GM21825 (cell line): ENCODE measurements at regions not wholly inside any gene's neighbourhood (a gene's known extent, or its start where the extent isn't known, plus 50 kb on each side); places are given as distances from the start of the nearest gene placed in this dataset.

Experiments used
- ATAC-seq: cut with Tn5 transposase; IDR thresholded peaks from one replicate; pipeline ENCODE4 v1.9.1; 2021; ENCODE audit warnings: mild to moderate bottlenecking, moderate library complexity; ENCODE audit not compliant: unreplicated experiment

DNA sequence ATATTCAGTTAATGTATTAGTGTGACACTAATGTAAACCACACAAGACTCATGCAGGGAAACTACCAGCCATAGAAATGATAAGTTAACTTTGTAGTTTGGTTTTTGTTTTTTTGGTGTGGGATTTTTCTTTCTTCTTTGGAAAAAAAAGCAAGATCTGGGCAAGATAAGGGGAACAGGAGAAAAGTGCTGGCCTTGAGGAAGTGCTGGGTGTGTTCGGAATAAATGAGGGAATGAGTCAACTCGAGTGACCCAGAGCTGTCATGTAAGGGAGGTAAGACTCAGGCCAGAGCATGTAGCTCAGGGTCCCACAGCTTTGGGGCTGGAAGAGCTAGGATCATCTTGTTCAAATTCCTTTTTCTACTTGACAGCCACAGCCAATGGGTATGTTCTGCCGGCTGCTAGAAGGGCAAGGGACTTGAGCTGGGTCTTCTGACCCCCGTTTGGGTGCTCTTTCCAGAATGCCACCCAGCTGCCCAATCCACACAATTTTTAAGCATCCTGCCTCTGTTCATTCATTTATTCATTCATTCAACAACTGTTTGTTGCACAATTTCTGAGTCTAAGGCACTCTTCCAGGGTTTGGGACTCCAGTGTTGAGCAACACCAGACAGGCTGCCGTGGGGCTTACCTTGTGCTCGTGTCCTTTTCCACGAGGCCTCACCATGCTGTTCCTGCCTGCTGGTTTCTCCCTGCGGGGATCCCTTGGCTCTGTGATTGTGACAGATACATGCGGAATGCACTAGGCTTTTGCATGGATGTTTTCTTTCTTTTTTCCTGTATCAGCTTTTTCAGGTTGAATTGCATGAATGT is 54.5 kb downstream of the CLDN34 start:
- ATAC-seq: no peak

DNA sequence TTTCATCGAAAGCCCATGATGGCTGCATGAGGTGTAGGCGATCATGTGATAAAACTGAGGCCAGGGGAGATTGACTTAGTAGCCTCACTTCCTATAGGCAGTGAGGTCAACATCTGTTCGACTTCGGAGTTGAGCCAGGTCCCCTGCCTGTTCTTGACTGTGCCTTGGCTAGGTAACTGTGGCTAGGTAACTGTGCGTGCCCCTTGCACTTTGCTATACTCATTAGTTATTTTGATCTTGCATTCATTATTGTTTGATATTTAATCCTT is 55.0 kb downstream of the CLDN34 start:
- no peak for ATAC-seq

DNA sequence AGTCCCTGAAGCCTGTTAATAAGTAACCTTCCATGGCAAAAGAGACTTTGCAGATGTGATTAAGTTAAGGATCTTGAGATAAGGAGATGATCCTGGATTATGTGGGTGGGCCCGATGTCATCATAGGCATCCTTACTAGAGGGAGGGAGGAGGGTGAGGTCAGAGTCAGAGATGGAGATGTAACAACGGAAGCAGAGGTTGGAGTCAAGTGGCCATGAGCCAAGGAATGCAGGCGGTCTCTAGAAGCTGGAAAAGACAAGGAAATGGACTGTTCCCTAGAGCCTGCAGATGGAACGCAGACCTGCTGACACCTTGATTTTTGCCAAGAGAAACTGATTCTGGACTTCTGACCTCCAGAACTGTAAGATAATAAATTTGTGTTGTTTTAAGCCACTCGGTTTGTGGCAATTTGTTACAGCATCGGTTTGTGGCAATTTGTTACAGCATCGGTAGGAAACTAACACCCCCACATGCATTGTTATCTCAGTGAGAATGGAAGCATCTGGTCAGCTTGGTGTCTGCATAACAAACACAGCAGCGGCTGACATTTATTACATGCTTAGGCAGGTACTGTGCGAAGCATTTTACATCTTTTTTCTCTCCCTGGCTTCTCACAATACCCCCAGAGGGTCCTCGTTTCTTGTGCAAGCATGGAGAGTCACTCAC is 55.6 kb downstream of the CLDN34 start:
- ATAC-seq: no peak

DNA sequence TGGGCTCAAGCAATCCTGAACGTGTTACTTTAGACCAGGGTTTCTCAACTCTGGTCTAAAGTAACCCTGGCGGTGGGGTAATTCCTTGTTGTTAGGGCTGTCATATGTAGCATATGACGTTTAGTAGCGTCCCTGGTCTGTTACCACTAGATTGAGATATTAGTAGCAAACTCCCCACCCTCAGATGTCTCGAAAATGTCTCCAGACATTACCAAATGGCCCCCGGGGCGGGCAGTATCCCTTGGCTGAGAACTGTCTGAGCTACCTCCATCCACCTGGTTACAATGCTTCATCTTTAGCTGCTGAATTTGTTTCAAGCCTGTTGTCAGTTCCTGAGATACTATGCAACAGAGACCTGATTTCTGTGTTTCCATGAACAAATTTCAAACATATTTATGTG is 56.7 kb downstream of the CLDN34 start:
- no peak for ATAC-seq

DNA sequence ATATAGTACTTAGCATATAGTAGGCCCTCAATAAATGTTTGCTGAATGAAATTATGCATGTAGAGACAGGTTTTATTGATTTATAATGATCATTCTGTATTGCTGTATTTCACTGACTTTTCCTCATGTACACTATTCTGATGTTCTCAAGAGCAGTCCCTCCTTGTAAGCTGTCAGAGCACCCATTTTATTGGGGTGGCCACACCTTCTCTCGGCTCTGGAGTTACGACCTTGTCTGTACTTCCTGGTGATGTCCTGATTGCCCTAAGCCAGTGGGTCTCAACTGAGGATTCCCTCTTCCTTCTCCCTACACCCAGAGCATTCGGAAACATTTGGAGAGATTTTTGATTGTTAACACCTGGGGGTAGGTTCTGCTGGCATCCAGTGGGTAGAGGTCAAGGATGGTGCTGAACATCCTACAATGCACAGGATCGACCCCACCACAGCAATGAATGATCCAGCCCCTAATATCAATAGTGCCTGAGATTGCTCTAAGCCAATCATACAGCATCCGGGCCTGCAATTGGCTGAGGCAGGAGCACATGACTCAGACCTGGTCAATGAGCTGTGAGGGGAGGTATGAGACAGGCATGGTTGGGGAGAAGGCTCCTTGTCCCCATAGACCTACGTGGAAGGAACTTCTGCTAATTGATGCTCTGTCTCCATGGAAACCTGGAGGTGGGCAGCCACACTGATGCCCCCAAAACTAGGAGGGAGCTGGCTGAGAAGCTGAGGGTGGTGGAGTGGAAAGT is 58.8 kb downstream of the CLDN34 start:
- ATAC-seq: no peak

DNA sequence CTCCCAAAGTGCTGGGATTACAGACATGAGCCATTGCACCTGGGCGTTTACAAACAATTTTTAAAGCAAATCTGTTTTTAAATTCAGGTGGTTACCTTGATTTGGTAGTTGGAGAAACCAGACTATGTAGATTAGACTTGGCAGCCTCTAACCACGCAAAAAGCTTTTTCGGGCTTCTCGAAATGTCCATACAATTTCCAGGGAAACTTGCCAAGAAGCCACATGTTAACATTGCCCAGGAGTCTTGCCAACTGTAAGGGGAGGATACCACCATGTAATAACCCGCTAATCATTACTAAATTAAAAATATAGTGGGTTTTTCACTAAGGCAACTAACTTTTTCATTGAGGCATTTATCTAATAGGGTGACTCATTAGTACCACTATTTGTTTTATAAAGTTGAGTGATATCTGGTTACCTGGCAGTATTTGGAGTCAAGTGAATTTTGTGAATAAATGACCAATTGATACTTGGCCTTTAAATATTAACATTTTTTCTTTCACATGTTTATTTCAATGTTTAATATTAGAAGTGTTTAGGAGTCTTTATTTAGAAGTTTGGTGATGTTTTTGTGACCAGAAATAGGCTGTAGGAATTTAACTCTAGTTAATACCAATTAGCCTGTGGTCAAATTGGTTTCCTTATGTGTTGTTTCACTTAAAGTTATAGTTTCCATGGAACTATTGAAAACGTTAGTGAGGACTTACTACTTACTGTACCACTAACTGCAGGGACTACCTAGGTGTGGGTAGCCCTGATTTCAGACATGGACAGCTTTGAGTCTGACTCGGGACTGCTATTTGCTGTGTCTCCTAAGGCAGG is 61.3 kb downstream of the CLDN34 start:
- ATAC-seq: no peak

DNA sequence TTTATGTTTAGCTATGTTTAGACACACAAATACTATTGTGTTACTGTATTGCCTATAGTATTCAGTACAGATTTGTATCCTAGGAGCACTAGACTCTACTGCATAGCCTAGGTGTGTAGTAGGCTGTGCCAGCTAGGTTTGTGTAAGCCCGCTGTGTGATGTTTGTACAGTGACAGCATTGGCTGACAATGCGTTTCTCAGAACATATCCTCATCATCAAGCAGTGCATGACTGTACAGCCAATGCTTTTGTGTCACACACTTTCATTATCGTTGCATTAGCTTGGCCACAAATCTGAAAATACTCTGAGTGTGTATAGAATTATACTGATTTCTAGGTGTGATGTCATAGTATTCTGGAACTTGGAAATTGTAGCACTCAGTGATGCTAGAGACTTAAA is 63.4 kb downstream of the CLDN34 start:
- ATAC-seq: no peak

DNA sequence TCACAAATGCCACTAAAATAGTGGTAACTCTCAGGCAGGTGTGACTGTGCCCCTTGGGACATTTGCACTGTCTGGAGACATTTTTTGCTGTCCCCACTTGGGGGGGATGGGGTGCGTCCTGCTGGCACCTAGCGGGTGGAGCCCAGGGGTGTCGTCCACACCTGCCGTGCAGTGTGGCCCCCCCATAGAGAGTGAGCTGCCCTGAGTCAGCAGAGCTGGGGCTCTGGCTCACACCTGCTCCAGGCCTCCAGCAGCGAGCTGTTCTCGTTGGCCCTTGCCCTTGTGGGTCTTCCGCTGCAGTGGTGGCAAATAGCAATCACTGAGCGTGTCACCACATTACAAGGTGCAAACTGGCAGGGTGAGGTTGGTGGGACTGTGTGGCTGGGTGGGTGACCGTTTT is 64.6 kb downstream of the CLDN34 start:
- ATAC-seq: no peak

DNA sequence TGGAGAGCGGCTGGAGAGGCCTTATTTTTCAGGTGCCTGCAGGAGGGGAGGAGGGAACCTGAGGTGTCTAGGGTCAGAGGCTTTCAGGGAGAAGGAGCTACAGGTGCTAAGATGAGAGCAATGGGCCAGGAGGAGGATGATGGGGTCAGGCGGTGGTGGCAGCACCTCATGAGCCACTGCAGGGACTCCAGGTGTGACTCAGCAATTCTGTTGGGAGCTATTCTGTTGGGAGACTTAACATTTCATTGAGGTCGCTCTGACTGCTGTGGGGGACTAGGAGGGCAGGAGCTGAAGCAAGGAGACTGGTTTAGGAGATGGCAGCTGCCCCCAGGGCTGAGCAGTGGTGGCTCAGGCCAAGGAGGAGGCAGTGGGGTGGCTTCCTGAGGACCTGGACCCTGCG is 65.0 kb downstream of the CLDN34 start:
- no peak for ATAC-seq

DNA sequence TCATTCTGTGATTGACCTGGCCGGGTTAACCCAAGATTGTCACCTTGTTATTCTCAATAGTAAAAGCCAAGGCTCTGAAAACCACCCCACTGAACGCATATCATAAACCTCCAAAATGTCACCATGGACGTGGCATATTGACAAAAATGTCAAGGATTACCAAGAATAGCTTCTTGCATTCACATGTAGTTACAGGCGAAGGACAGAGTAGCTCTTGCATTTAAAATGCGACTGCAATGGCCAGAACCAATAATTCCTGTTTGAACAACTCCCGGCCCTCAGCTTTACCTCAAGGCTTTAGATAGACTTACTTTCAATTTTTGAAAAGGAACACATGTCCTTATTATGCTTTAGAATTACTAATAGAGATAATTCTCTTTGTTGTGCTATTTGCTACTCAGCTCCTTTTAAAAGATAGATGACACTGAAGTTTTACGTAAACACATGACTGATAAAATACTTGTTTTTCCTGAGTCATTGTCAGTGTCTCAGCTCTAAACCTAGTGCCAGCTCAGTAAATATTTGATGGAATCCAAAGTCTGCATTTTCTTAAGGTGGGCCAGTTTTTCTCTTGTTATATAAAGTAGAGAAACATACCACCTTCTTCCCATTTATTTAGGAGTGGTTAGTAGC is 66.3 kb downstream of the CLDN34 start:
- no peak for ATAC-seq

DNA sequence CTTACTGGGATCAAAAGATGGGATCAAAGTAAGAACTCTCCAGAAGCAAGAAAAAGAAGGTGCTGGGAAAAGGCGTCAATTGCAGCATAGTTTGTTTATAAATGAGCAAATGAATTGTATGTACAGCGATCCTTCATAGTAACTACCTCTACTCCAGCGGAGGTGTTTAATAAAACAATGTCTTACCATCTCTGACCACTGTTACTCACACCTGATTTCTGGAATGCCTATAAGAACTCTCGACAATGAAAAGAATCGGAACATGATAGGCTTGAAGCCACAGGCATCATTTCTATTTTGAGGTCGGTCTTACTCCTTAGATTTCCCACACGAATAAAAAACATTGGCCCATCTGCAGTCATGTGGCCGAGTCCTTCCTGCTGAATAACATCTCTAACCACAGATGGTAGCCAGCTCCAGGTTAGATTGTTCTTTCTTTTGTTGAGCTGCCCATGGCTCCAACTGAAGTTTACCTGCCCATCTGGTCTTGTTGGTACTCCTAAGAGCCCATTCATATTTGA is 67.6 kb downstream of the CLDN34 start:
- ATAC-seq: no peak

DNA sequence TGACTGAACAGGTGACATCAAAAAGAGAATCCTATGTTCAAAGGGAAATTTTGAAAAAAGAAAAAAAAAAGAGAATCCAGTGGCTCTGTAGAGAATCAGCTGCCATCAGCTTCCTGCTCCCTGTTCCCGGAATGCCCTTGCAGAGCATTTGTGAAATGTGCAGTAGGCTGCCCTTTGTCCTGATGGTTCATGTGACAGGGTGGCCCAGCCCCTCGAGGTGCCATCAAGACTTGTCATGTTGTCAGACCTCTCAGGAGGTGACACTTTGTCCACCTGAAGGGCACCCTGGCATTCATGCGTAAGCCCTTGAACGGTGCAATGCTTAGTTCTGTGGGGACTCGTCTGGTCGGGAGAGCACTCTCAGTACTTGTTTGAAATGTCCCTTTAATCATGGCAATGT is 71.4 kb downstream of the CLDN34 start:
- no peak for ATAC-seq

DNA sequence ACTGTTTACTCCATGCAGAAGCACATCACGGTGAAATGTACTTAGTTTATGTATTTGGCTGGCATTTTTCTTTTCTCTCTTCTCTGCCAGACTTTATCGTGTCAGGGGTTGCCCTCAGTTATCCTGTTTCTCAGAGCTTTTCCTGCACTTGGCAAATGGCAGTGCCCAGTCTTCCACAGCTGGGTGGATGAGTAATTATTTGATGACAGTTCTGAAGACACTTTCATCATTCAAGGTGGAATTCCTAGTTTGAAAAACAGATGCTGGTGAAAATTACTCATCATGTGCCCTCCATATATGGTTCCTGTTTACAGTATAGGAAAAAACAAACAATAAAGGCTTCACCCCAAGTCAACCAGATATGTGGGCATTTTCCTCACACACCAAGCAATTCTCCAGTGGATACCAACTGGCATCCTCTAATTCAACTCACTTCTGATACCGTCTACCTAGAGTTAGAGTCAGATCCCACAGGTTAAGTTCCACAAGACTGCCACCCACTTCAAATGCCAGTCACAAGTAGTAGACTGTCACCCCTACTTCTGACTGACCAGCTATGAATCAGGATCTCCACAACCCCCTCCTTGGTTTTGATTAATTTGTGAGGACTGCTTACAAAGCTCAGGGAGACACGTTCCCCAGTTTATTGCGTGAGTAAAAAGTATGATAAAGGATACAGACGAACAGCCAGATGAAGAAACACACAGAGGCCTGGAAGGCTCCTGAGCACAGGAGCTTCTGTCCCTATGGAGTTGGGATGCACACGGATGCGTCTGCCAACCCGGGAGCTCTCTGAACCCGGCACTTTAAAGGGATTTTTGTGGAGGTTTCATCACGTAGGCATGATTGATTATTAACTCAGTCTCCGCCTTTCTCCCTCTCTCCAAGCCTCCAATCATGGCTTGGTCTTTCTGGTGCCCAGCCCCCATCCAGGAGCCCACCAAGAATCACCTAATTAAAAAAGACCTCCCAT is 72.9 kb downstream of the CLDN34 start:
- no peak for ATAC-seq

DNA sequence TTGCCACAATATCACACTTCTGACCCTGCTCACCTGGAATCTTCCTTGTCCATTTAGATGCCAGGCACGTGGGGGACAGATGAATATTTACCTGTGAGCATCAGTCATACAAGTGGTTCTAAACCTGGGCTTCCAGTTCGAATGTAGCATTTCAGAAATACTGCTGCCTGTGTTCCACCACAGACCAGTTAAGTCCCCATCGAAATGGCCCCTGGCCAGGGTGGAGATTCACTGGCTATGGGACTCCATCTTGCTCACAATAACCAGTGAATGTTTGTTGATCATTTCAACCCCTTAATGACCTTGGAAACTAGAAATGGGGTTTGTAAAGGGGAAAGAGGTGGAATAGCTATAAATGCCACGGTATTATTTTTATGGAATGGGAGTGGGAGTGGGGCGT is 73.8 kb downstream of the CLDN34 start:
- ATAC-seq: no peak

DNA sequence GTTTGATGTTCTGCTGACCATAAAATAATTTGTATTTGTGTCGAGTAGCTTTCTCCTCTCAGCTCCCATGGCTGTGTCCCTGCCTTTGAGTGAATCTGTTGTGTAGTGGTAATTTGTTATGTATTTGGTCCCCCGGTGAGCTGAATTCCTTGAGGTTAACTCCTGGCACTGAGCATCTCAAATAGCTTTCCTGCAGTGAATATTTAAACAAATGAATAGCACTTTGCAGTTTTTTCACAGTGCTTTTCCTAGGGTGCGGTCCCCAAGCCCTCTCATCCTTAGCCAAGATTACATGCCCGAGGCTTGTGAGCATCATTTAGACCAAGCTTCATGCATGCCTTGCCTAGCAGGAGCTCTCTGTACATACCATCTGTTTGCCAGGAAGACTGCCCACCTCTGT is 74.2 kb downstream of the CLDN34 start:
- ATAC-seq: no peak

DNA sequence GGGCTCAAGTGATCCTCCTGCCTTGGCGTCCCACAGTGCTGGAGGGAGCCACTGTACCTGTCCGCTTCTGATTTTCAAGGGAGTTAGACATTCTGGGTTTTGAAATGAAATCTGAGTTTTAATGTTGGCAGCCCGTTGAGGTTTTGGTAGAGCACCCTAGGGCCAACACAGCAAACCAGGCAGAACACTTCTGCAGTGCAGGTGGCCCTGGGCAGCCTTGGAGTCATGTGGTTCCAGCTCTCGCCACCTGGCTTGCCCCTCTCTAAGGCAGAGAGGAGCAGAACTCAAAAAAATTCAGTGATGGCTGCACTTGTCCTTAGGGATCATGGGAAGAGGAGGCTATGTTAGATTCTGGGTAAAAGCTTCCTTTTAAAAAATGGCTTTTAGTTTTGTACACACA is 74.9 kb downstream of the CLDN34 start:
- no peak for ATAC-seq

DNA sequence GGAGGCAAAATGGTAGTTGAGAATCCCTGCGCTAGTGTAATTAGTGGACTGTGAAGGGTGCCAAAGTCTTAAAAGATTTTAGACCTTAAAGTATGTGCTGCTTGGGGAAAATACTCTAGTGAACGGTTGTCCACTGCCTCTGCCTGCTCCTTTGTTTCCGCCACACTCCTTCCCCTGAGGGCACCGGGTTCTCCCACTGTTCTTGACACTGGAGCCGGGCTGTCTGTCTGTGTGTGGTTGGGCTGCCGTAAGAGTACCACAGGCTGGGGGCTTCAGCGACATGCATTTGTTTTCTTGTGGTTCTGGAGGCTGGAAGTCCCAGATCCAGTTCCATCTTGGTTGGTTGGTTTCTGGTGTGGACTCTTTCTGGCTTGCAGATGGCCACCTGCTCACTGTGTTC is 76.2 kb downstream of the CLDN34 start:
- ATAC-seq: no peak

DNA sequence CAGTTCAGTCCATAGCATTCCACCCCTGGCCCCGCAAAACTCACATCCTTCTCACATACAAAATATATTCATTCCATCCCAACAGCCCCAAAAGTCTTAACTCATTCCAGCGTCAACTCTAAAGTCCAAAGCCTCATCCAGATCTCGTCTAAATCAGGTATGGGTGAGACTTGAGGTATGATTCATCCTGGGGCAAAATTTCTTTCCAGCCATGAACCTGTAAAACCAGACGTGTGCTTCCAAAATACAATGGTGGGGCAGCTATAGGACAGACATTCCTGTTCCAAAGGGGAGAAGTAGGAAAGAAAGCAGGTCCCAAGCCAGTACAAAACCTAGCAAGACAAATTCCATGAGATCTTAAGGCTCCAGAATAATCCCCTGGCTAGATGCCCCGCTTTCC is 76.9 kb downstream of the CLDN34 start:
- no peak for ATAC-seq

DNA sequence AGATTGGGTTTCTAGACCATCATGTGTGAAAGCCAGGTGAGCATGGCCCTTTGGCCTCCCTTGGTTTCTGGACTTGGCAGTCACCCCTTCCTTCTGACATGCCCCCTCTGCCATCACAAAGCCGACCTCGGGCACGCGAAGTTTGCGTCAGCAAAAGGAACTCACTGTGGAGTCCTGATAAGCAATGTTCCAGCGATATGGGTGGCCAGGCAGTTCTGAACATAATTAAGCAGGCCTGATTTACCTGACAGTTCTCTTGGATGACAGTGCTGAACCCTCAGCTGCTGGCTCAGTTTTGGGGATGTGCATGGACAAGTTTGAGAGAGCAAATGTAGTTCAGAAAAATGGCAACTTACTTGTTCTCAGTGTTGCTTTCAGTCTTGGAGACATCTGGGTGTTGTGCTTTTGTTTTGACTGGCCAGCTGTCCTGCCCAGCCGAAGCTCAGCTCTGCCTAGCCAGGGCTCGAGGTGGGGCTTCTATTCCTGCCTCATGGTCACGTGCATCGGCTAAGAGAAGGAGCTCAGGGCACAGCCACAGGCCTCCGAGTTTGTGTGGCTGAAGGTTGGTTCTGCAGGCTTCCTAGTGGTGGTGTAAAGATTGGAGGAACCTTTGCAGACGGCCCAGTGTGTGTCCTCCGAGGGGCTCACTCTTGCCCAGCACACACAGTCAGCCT is 78.3 kb downstream of the CLDN34 start:
- no peak for ATAC-seq
